ENCODE measurements at regions not wholly inside any gene's neighbourhood (a gene's known extent, or its start where the extent isn't known, plus 50 kb on each side); places are given as distances from the start of the nearest gene placed in this dataset.

GRCh38 chr20:40319741-40320516 is 369.1 kb downstream of the MAFB start:
- no peak overlapping the region for H3K27ac ChIP-seq
- ATAC-seq (no peak), DNase-seq (no peak)
- H3K27me3 ChIP-seq, result no peaks in the 10 kb centered on the region
- TF ChIP-seq POLR2A (IDR thresholded peaks at IDR 0.05), result no peak
- TF ChIP-seq, protein P1, sequence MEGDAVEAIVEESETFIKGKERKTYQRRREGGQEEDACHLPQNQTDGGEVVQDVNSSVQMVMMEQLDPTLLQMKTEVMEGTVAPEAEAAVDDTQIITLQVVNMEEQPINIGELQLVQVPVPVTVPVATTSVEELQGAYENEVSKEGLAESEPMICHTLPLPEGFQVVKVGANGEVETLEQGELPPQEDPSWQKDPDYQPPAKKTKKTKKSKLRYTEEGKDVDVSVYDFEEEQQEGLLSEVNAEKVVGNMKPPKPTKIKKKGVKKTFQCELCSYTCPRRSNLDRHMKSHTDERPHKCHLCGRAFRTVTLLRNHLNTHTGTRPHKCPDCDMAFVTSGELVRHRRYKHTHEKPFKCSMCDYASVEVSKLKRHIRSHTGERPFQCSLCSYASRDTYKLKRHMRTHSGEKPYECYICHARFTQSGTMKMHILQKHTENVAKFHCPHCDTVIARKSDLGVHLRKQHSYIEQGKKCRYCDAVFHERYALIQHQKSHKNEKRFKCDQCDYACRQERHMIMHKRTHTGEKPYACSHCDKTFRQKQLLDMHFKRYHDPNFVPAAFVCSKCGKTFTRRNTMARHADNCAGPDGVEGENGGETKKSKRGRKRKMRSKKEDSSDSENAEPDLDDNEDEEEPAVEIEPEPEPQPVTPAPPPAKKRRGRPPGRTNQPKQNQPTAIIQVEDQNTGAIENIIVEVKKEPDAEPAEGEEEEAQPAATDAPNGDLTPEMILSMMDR (IDR thresholded peaks at IDR 0.05), result no peak
- intact Hi-C loops (cut with DNase I), result no loop called here
- H3K4me3 ChIP-seq, result no peak overlapping the region
- no peaks in the 10 kb centered on the region for H3K36me3 ChIP-seq (replicated peaks in 1 of 2; ENCODE audit: insufficient read depth in 1 of 2, low read depth in 2 of 2)
- WGBS, 2 donors, result 55 to 66% methylated on average over 15 of the region's 15 CpGs
- H3K9me3 ChIP-seq, result no peaks in the 10 kb centered on the region
- no peaks in the 10 kb centered on the region for H3K4me1 ChIP-seq

DNA sequence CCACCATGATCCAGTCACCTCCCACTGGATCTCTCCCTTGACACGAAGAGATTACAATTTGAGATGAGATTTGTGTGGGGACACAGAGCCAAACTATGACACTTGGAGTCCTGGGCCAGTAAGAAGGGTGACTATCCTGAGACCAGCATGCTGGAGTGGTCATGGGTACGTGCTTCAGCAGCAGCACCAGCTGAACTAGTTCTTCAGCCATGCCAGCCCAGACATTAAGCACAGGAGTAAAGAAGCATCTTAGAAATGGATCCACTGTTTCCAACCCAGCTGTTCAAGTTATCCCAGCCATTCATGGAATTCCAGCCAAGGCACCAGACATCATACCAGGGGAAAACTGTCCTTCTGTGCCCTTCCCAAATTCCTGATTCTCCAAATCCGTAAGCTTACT is 370.0 kb downstream of the MAFB start:
- ATAC-seq (no peak), DNase-seq (no peak)

GRCh38 chr20:40317156-40317790 is 371.8 kb downstream of the MAFB start:
- no peak overlapping the region for H3K27ac ChIP-seq
- TF ChIP-seq POLR2A (IDR thresholded peaks at IDR 0.05), result no peak
- TF ChIP-seq, protein P1 (IDR thresholded peaks at IDR 0.05), result no peak
- H3K4me1 ChIP-seq, result no peaks in the 10 kb centered on the region
- DNase-seq (no peak), ATAC-seq (no peak)
- H3K9me3 ChIP-seq, result no peaks in the 10 kb centered on the region
- whole genome bisulfite sequencing, 2 donors, result 51 to 56% methylated on average over 4 to 5 of the region's 5 CpGs
- intact Hi-C loops (cut with DNase I), result no loop called here
- no peak overlapping the region for H3K4me3 ChIP-seq
- no peaks in the 10 kb centered on the region for H3K27me3 ChIP-seq
- no peaks in the 10 kb centered on the region for H3K36me3 ChIP-seq (replicated peaks in 1 of 2; ENCODE audit: insufficient read depth in 1 of 2, low read depth in 2 of 2)

More for the DNA sequence above, 370.0 kb downstream of the MAFB start:
- H3K36me3 ChIP-seq (replicated peaks in 1 of 2; ENCODE audit: insufficient read depth in 1 of 2, low read depth in 2 of 2), result no peaks in the 10 kb centered on the region
- no peaks in the 10 kb centered on the region for H3K9me3 ChIP-seq
- TF ChIP-seq, protein P1 (IDR thresholded peaks at IDR 0.05), result no peak
- no peak for TF ChIP-seq POLR2A (IDR thresholded peaks at IDR 0.05)
- H3K4me1 ChIP-seq, result no peaks in the 10 kb centered on the region
- WGBS, 2 donors, result 60 to 68% methylated on average over 3 of the region's 3 CpGs
- no peak overlapping the region for H3K4me3 ChIP-seq
- H3K27ac ChIP-seq, result no peak overlapping the region
- intact Hi-C loops (cut with DNase I), result no loop called here
- no peaks in the 10 kb centered on the region for H3K27me3 ChIP-seq

DNA sequence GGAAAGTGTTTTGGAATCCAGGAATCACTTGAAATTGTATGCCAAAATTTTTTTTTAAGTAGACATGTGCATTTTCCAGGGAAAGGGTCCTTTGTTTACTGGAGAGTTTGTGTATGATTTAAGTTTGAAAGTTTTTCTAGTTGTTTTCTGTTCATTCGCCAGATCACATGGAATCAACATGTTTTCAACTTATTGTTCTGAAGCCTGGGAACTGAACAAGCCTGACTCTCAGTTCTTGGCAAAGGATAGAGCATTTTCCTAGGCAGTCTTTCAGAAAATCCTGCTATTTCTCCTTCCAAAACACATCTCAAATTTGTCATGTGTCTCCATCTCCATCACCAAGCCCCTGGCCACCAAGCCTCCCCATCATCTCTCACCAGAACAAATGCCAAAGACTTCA is 374.8 kb downstream of the MAFB start:
- H3K36me3 ChIP-seq (replicated peaks in 1 of 2; ENCODE audit: insufficient read depth in 1 of 2, low read depth in 2 of 2), result no peaks in the 10 kb centered on the region
- WGBS, 2 donors, result 39 to 52% methylated on average over 1 of the region's 1 CpG
- no peak for ATAC-seq
- H3K27ac ChIP-seq, result no peak overlapping the region
- no peaks in the 10 kb centered on the region for H3K9me3 ChIP-seq
- H3K4me3 ChIP-seq, result no peak overlapping the region
- H3K4me1 ChIP-seq, result no peaks in the 10 kb centered on the region
- TF ChIP-seq, protein P1 (IDR thresholded peaks at IDR 0.05), result no peak
- TF ChIP-seq POLR2A (IDR thresholded peaks at IDR 0.05), result no peak
- H3K27me3 ChIP-seq, result no peaks in the 10 kb centered on the region
- intact Hi-C loops (cut with DNase I), result no loop called here
- no peak for DNase-seq

Measured in body of pancreas (tissue), 4 donors.